ENCODE measurements at regions not wholly inside any gene's neighbourhood (a gene's known extent, or its start where the extent isn't known, plus 50 kb on each side); places are given as distances from the start of the nearest gene placed in this dataset.

- TF ChIP-seq SUZ12 (IDR thresholded peaks at IDR 0.05; ENCODE audit: extremely low read depth, insufficient read depth, insufficient read length) (no peak), ZNF274 (IDR thresholded peaks at IDR 0.05; ENCODE audit: low read depth, low read length) (no peak), YY1 (IDR thresholded peaks at IDR 0.05; ENCODE audit: insufficient read depth, insufficient read length) (no peak)
Observed at GRCh38 chr10:9451211-9451773, 1396.8 kb downstream of the GATA3 start.
